Hepatocyte (in vitro differentiated cells): ENCODE measurements at regions not wholly inside any gene's neighbourhood (a gene's known extent, or its start where the extent isn't known, plus 50 kb on each side); places are given as distances from the start of the nearest gene placed in this dataset.

Source experiments
- CTCF ChIP-seq: fragments of 200-600 bp; sonication (generic); IDR thresholded peaks from 2 replicates; pipeline ENCODE4 v1.5.1; 2016; ENCODE audit warnings: antibody characterized with exemption, mild to moderate bottlenecking; ENCODE audit not compliant: poor library complexity
- EZH2 ChIP-seq: fragments of 200-600 bp; sonication (generic); IDR thresholded peaks from 2 replicates; pipeline ENCODE4 v1.6.1; 2016; ENCODE audit warnings: antibody characterized with exemption, mild to moderate bottlenecking, borderline replicate concordance
- EZH2phosphoT487 ChIP-seq: fragments of 200-600 bp; sonication (generic); IDR thresholded peaks from one replicate; pipeline ENCODE4 v1.6.1; 2018; ENCODE audit warnings: antibody characterized with exemption, mild to moderate bottlenecking, low read depth, moderate library complexity; ENCODE audit not compliant: unreplicated experiment, severe bottlenecking

DNA sequence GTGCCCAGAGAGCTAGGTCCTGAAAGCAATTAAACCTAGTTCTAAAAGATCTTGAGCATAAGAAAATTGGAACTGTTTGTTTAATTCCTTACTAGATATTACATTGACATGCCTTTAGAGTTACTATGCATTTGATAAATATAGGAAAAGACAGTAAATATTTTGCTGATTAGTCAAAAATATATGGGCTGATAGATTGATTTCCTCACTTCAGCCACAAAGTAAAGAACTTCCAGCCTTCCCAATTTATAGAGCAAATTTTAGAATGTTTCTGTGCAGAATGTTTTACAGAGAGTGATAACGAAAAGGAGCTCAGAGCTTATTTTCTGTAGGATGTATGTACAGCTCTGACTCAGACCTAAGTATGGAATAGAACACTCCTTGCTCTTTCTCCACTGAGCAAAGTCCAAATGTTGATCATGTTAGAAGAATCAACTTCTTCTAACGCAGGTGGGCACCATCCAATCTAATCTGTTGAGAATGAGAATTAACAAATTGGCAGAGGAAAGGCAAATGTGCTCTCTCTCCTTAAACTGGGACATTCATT lies 72.9 kb upstream of the PAM start:
- TF ChIP-seq CTCF, result no peak
- no peak for TF ChIP-seq EZH2phosphoT487
- no peak for TF ChIP-seq EZH2
